Muscle layer of duodenum (tissue), 2 donors: ENCODE measurements at regions not wholly inside any gene's neighbourhood (a gene's known extent, or its start where the extent isn't known, plus 50 kb on each side); places are given as distances from the start of the nearest gene placed in this dataset.

Experiments
- H3K27ac ChIP-seq: one replicate; pipeline ENCODE4 v1.7.0; 2013; ENCODE audit warnings: mild to moderate bottlenecking, low read length
- H3K27me3 ChIP-seq: one replicate; pipeline ENCODE4 v1.7.0; 2013; ENCODE audit warnings: low read depth, mild to moderate bottlenecking, control low read depth, low read length
- H3K36me3 ChIP-seq, 2 donors: one replicate each; pipeline ENCODE4 v1.7.0; 2013; ENCODE audit warnings: low read length in 2 of 2, control low read depth in 1 of 2, mild to moderate bottlenecking in 1 of 2; ENCODE audit not compliant: insufficient read depth in 2 of 2, control insufficient read depth in 1 of 2
- H3K4me1 ChIP-seq, 2 donors: one replicate each; pipeline ENCODE4 v1.7.0; 2013; ENCODE audit warnings: low read length in 2 of 2, mild to moderate bottlenecking in 2 of 2, control low read depth in 1 of 2, moderate library complexity in 1 of 2; ENCODE audit not compliant: insufficient read depth in 2 of 2, control insufficient read depth in 1 of 2
- H3K4me3 ChIP-seq, 2 donors: one replicate each; pipeline ENCODE4 v1.7.0; 2013; ENCODE audit warnings: low read length in 2 of 2, low read depth in 1 of 2, mild to moderate bottlenecking in 1 of 2
- H3K9me3 ChIP-seq, 2 donors: one replicate each; pipeline ENCODE4 v1.7.0; 2013; ENCODE audit warnings: low read length in 2 of 2, control low read depth in 1 of 2, mild to moderate bottlenecking in 1 of 2; ENCODE audit not compliant: control insufficient read depth in 1 of 2
- donor health status: healthy.

DNA sequence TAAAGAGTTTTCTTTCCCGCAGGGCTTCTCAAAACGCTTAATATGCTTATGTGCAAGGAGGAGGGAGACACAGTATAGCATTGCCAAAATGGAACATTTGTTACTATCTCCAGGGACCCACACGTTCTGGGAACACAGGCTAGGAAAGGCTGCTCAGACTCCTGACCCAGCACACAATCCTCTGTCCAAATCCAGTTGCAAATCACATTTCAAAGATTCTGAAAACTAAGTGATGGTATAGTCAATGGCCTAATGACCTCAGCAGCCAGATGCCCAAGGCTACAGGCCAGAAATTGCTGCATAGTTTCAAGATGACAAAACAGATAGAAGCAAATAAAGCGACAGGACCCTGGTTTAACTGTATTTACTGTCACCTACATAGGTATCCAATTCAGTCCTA lies 97.0 kb upstream of the GRIP1 start:
- Histone ChIP-seq H3K9me3 (no peaks in the 10 kb centered on the region), H3K4me3 (no peak overlapping the region), H3K27me3 (no peaks in the 10 kb centered on the region), H3K27ac (no peak overlapping the region), H3K36me3 (no peaks in the 10 kb centered on the region), H3K4me1 (no peaks in the 10 kb centered on the region)

DNA sequence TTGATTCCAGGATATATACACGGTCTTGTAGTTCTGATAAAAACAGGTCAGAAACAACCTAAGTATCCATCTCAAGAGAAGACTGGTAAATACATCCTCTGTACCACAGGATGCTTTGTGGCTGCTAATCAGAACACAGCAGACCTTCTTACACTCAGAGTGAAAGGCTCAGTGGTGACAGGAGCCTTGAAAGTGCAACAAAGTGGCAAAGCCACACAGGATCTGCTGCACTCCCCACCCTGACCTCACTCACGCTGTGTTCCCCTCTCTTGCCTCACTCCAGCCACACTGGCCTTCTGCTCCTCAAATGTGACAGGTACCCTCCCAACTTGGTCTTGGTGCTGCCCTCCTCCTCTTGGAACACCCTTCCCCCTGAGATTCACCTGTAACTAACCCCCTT lies 98.1 kb upstream of the GRIP1 start:
- H3K27me3 ChIP-seq, result no peaks in the 10 kb centered on the region
- no peak overlapping the region for H3K27ac ChIP-seq
- no peaks in the 10 kb centered on the region for H3K4me1 ChIP-seq
- no peaks in the 10 kb centered on the region for H3K9me3 ChIP-seq
- no peak overlapping the region for H3K4me3 ChIP-seq
- no peaks in the 10 kb centered on the region for H3K36me3 ChIP-seq

DNA sequence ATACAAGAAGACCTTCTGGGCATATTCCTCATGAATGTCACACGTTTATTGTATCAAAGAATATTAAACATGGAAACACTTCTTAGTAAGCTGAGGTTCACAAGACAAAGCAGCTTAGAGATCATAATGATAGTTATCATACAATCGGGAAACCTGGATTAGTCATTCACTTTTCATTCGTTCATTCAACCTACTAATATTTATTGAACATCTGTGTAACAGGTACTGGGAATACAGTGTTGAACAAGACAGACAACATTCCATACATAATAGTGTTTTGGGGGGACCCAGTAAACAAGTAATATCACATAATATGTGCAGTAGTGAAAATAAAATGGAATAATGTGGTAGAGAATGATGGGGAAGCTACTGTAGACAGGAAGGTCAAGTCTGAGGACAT lies 100.6 kb upstream of the GRIP1 start:
- Histone ChIP-seq H3K4me3 (no peak overlapping the region), H3K4me1 (no peaks in the 10 kb centered on the region), H3K36me3 (no peaks in the 10 kb centered on the region), H3K27me3 (no peaks in the 10 kb centered on the region), H3K27ac (no peak overlapping the region), H3K9me3 (no peaks in the 10 kb centered on the region)

DNA sequence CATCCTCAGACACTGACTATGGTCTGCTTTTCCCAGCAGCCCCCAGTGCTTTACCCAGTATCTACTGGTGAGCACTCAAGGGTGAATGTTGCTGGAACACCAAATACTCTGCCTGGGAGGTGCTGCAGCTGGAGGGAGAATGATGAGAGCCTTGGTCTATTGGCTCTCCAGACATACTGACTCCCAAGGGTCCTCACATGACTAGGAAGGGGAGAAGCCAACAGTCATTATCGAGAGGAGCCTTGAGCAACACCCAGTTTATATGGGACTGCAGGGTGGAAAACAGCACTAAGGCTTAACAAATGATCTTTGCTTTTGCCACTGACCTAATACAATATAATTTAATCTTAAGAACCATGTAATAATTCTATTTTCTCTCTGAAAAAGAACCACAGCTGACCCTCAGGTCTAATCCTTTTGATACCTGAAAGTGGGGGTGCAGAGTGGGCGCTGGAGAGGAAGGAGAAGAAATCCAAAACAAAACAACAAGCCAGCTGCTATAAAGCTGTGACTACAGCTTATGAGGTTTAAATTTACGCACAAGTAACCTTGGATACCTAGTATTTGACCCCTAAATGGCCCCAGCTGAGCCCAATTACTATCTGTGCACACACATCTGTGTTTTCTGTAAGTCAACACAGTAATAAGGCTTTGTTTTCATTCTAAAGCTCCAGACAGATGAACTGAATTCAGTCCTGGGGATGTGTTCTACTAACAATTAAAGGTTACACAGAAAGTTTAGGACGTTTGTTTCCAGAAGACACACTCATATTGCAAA lies 107.8 kb upstream of the GRIP1 start:
- no peaks in the 10 kb centered on the region for H3K9me3 ChIP-seq
- no peaks in the 10 kb centered on the region for H3K27me3 ChIP-seq
- no peak overlapping the region for H3K4me3 ChIP-seq
- no peaks in the 10 kb centered on the region for H3K36me3 ChIP-seq
- H3K27ac ChIP-seq, result no peak overlapping the region
- H3K4me1 ChIP-seq, result no peaks in the 10 kb centered on the region

DNA sequence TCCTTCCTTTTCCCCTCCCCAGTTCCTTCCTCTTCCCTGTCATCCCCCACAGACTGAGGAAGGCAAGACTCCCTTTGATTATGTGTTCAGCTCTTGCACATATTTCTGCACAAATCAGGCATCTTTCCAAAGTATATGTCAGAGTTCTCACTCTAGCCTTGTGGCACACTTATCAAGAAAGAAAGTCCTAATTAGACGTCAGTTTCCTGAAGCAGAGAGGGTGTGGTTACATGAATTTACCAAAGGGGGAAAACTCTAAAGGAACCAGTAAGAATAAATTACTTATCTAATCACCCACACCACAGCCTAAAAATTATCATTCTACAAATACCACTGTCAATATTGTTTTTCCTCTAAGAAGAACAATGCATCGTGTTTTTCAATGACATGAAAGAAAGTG lies 120.7 kb upstream of the GRIP1 start:
- no peak overlapping the region for H3K27ac ChIP-seq
- no peaks in the 10 kb centered on the region for H3K9me3 ChIP-seq
- H3K4me3 ChIP-seq, result no peak overlapping the region
- H3K27me3 ChIP-seq, result no peaks in the 10 kb centered on the region
- no peaks in the 10 kb centered on the region for H3K4me1 ChIP-seq
- no peaks in the 10 kb centered on the region for H3K36me3 ChIP-seq

DNA sequence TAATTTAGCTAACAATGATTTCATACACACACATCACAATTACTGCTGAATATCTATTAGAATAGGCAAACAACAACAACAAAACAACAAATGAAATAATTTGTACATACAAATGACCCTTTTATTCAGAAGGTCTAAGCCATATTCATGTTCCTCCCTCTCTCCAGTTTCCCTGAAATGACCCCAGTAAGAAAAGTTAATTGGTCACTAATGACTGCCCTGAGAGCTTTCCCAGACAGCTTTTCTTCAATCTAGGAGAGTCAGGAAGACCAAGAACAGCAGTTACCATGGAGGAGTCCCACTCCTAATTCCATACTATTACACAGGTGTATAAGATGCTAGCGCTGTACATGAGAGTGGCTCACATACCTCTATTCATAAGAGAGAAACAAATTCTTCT lies 121.2 kb upstream of the GRIP1 start:
- H3K27me3 ChIP-seq, result no peaks in the 10 kb centered on the region
- H3K36me3 ChIP-seq, result no peaks in the 10 kb centered on the region
- H3K4me1 ChIP-seq, result no peaks in the 10 kb centered on the region
- no peaks in the 10 kb centered on the region for H3K9me3 ChIP-seq
- H3K27ac ChIP-seq, result no peak overlapping the region
- H3K4me3 ChIP-seq, result no peak overlapping the region

DNA sequence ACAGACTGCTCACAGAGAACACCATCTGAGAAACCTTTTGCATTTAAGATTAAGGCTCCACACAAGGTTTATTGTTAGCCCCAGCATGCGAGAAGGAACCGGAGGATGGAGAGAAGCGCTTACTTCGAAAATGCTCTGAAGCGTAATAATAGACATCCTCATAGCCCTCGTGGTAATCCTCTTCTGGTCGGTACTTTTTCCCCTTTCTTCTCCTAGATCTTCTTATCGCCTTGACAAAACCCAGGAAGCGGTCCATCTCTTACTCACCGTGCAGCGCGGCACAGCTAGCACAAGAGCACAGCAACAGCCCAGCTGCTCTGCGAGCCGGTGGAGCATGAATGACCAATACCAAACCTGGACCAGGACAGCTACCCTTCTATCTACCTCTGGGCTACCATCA lies 125.1 kb upstream of the GRIP1 start:
- no peak overlapping the region for H3K4me3 ChIP-seq
- H3K4me1 ChIP-seq, result no peaks in the 10 kb centered on the region
- no peak overlapping the region for H3K27ac ChIP-seq
- H3K9me3 ChIP-seq, result no peaks in the 10 kb centered on the region
- no peaks in the 10 kb centered on the region for H3K36me3 ChIP-seq
- H3K27me3 ChIP-seq, result no peaks in the 10 kb centered on the region

DNA sequence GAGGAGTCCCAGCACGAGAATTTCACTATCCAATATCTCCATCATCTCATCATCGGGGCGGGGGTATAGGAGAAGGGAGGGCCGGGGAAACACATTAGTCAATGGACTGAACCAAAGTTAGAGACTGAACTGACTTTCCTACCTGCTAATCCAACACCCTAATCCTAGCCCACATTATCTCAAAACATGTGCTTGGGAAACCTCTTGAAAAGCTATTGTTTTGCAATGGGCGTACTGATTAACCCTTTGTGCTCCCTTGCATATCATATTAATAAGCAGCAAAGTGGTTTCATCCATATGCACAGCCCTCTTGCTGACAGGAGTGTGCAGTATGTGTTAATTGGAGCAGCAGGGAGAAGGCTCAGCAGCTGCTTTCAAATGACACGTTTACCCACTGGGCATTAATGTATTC lies 125.7 kb upstream of the GRIP1 start:
- Histone ChIP-seq H3K36me3 (no peaks in the 10 kb centered on the region), H3K27ac (no peak overlapping the region), H3K4me1 (no peaks in the 10 kb centered on the region), H3K27me3 (no peaks in the 10 kb centered on the region), H3K4me3 (no peak overlapping the region), H3K9me3 (no peaks in the 10 kb centered on the region)

DNA sequence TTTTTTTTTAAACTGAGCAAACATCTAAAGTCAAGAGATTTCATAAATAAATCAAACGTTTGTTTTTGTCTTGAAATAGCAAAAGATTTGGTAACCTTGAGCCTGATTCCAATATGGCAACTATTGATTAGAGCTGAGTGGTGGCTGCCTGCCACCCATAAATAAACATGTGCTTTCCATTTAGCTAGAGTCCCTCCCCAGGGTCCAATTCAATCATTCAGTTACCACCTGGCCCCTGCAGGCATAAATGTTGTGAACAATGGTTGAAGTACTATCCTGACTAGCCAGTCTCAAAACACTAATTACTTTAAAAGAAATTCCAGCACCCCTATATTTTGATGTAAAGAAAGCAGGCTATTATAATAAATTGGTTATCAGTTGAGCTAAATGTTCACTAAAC lies 129.7 kb upstream of the GRIP1 start:
- H3K27me3 ChIP-seq, result no peaks in the 10 kb centered on the region
- no peak overlapping the region for H3K27ac ChIP-seq
- no peak overlapping the region for H3K4me3 ChIP-seq
- H3K36me3 ChIP-seq, result no peaks in the 10 kb centered on the region
- H3K9me3 ChIP-seq, result no peaks in the 10 kb centered on the region
- no peaks in the 10 kb centered on the region for H3K4me1 ChIP-seq

DNA sequence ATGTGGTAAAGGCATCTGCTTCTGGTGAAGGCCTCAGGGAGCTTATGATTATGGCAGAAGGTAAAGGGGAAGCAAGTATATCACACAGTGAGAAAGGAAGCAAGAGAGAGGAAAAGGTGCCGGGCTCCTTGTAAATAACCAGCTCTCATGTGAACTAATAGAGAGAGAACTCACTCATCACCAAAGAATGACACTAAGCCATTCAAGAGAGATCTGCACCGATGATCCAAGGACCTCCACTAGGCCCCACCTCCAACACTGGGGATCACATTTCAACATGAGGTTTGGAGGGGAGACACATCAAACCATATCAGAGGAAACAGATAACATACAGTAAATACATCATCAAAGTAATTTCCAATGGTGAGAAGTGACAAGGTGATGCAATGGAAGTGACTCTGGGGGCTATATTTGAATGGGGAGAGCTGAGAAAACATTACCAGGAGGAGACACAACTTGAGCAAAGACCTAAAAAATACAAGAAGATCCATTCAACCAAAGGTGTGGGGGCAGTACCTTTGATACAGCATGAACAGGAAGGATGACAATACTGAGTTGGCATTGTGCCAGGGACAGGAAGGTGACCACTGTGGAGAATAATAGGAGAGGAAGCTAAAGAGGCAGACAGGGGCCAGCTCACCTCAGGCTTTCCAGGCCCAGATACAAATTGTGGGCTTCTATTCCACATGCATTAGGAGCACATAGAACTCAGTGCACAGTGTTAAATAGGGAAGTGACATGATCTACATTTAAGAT lies 134.4 kb upstream of the GRIP1 start:
- no peaks in the 10 kb centered on the region for H3K27me3 ChIP-seq
- no peaks in the 10 kb centered on the region for H3K4me1 ChIP-seq
- H3K27ac ChIP-seq, result no peak overlapping the region
- no peak overlapping the region for H3K4me3 ChIP-seq
- no peaks in the 10 kb centered on the region for H3K9me3 ChIP-seq
- no peaks in the 10 kb centered on the region for H3K36me3 ChIP-seq

DNA sequence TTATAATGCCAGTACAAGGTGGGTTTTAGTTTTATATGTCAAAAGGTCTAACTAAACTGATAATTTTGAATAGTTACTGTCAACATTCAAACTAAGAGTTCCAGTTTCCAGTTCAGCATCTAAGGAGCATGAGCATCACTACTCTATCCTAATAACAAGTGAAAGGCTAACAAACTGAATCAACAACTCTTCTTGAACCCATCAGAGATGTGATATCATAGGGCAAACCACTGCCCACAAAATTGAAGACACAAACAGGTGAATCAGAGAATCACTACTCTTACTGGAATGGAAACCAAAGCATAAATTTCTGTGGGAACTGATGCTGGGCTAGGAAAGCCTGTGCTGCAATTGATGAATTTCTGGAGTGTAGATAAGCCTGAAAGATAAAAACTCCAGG lies 140.7 kb upstream of the GRIP1 start:
- Histone ChIP-seq H3K36me3 (no peaks in the 10 kb centered on the region), H3K9me3 (no peaks in the 10 kb centered on the region), H3K27me3 (no peaks in the 10 kb centered on the region), H3K4me3 (no peak overlapping the region), H3K27ac (no peak overlapping the region), H3K4me1 (peaks cover 0 to 8% of the 10 kb centered on the region in 2 donors)
